ENCODE measurements at regions not wholly inside any gene's neighbourhood (a gene's known extent, or its start where the extent isn't known, plus 50 kb on each side); places are given as distances from the start of the nearest gene placed in this dataset.
A peak's percentile ranks its signal among the peaks of the same experiment; 100 is the strongest.

- DNase-seq: no peak
Measured at GRCh38 chr14:62099091-62099490, 336.9 kb downstream of the SNAPC1 start.

GRCh38 chr14:62101189-62101588 lies 339.0 kb downstream of the SNAPC1 start:
- no peak for DNase-seq

GRCh38 chr14:62101673-62102348 lies 339.6 kb downstream of the SNAPC1 start:
- no peak for DNase-seq

GRCh38 chr14:62102349-62102725 lies 340.1 kb downstream of the SNAPC1 start:
- DNase-seq: no peak

- DNase-seq: no peak
Measured at GRCh38 chr14:62103464-62103863, 341.2 kb downstream of the SNAPC1 start.

GRCh38 chr14:62110941-62111340 lies 348.7 kb downstream of the SNAPC1 start:
- no peak for DNase-seq

GRCh38 chr14:62117010-62117750 lies 355.0 kb downstream of the SNAPC1 start:
- peak; percentile 20 for DNase-seq

GRCh38 chr14:62117751-62118105 lies 355.5 kb downstream of the SNAPC1 start:
- DNase-seq: no peak

- no peak for DNase-seq
Measured at GRCh38 chr14:62118461-62118860, 356.2 kb downstream of the SNAPC1 start.

GRCh38 chr14:62118871-62119270 lies 356.7 kb downstream of the SNAPC1 start:
- no peak for DNase-seq

- DNase-seq: no peak
Measured at GRCh38 chr14:62123961-62124360, 361.7 kb downstream of the SNAPC1 start.

- no peak for DNase-seq
Measured at GRCh38 chr14:62125793-62126192, 363.6 kb downstream of the SNAPC1 start.

- peak; percentile 78 for DNase-seq
Measured at GRCh38 chr14:62126879-62127478, 364.8 kb downstream of the SNAPC1 start.

GRCh38 chr14:62130441-62130840 lies 368.2 kb downstream of the SNAPC1 start:
- no peak for DNase-seq

- no peak for DNase-seq
Measured at GRCh38 chr14:62133776-62134550, 371.7 kb downstream of the SNAPC1 start.

GRCh38 chr14:62138593-62138992 lies 376.4 kb downstream of the SNAPC1 start:
- no peak for DNase-seq

- no peak for DNase-seq
Measured at GRCh38 chr14:62141139-62141538, 378.9 kb downstream of the SNAPC1 start.

- no peak for DNase-seq
Measured at GRCh38 chr14:62143245-62143644, 381.0 kb downstream of the SNAPC1 start.

- DNase-seq: no peak
Measured at GRCh38 chr14:62144863-62145262, 382.6 kb downstream of the SNAPC1 start.

GRCh38 chr14:62146030-62146429 lies 383.8 kb downstream of the SNAPC1 start:
- DNase-seq: no peak

- no peak for DNase-seq
Measured at GRCh38 chr14:62156052-62156451, 393.8 kb downstream of the SNAPC1 start.

GRCh38 chr14:62158779-62159178 lies 396.6 kb downstream of the SNAPC1 start:
- no peak for DNase-seq

GRCh38 chr14:62159314-62159713 lies 397.1 kb downstream of the SNAPC1 start:
- no peak for DNase-seq
